Hippocampal formation (tissue), 2 donors: ENCODE measurements at regions not wholly inside any gene's neighbourhood (a gene's known extent, or its start where the extent isn't known, plus 50 kb on each side); places are given as distances from the start of the nearest gene placed in this dataset.
A peak's percentile ranks its signal among the peaks of the same experiment; 100 is the strongest.
"Not testable (repeated sequence)": the region's sequence is repeated elsewhere in the genome, so short reads cannot be mapped to it uniquely, and the experiment has no call there.

ENCODE experiments used
- DNase-seq, 2 donors: peaks; one replicate each; lab custom pipeline; 2025; lab: John Stamatoyannopoulos, UW

DNA sequence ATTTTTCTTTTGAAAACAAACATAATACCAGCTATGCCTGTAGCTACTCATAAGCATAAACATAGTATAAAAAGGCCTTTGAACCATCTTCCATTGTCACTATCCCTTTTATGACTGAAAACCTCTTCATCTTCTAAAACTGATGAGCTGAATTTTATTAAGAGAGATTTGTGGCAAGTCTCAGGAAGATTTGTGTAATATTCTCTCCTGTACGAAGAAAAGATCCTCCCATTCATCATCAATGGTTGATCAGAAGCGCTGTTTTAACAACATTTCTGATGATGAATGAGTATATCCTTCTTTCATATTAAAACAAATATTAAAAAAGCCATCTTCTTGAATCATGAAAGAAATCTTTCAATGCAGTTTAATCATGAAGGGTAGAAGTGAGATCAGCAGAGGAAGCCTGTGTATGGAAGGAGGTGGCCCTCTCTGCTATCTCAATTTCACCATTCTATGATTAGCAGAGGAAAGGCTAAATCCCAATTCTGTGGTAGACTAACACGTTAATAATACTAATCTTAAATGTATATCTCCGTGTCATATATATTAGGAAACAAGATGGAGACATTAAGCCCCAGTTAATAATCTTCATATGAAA lies 430.2 kb downstream of the FRK start:
- no peak for DNase-seq

DNA sequence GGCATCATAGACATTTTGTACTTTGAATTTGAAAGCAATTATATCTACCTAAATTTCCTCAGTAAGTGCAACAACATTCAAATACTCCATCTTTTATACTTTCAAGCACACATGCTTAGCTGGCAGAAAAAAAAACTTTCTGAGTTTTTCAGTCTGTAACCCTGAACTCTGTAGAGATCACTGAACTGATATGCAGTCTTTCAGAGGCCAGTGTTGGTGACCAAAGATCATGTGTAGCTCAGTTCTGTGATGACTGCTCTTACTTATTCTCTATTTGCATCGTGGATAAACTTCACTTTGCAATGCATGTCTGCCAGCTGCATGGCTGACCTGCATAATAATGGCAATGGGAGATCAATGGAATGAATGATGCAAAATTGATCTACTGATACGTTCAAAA lies 431.3 kb downstream of the FRK start:
- no peak for DNase-seq

DNA sequence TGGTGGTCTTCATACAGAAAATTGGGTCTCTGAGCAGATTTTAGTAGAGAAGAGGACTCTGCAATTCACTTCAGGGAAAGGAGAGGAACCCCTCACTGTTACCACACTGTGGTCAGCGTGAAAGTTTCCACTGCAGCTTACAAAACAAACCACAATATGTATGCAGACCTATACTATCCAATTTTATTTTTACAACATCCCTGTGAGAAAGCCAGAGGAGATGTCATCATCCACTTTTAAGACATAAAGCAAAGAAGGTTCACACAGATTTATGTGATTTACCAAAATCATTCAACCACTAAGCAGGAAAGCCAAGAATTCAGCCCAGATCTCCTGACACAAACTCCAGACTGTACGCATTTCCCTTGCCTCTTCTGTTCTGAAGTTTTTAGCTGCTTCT lies 442.4 kb downstream of the FRK start:
- DNase-seq, result no peak

DNA sequence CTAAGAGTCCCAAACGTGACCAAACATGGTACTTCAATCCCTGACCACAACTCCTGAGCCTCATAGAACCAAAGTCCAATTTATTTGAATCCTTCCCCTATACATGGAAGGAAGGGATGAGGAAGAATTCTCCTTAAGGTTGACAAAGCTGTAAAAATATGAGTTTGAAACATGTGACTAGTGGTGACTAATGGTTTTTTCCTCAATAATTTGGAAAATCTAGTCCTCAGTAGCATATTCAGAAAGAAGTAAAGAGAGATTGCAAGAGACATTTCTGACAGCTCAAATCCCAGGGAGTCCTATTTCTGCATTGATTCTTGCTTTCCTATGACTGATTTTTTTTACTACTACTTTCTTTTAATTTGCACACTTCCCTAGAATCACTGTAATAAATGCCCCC lies 443.7 kb downstream of the FRK start:
- no peak for DNase-seq

DNA sequence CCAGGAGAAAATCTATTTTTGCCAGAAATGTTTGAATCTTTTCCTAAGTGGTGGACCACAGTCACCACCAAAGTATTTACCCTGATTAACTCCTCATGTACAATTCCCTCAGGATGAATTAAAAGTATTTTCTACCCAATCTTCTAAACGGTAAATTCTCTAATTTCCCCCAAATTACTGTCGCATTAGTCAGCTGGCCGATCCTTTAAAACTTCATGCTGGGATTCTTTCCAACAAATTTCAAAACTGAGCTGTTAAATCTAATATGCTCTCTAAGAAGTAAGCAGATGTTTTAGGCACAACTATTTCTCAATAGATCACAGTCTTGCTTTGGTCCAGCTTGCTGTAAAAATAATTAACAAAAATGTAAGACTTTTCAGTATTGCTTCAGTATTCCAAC lies 447.2 kb downstream of the FRK start:
- DNase-seq, result no peak

DNA sequence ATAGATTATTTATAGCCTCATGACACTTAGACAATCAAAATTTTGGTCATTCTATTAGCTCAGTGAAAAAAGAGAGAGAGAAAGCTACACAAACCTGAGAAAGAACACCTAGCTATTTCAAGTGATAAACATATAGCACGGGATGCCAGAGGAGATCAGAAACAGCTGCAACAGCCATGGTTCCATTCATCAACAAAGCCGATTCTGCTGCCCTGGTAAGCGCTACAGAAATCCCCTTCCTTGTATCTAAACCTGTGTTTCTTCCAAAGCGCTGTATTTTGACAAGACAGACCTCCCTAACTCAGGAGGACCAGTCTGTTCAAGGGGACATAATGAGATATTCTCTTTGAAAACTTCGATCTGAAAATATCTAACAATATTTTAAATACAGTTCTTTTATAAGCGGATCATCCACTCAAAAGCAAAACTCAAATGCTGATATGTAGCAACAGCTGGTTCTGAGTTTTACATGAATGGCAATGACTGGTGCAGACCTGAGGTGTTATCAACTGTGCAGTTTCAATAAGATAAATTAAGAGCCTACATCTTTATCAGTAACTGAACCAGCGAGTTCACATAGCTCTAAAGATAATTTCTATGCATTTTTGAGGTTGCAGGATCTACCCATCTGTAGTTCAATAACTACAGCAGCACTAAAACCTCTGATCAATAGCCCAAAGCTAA lies 447.8 kb downstream of the FRK start:
- no peak for DNase-seq

DNA sequence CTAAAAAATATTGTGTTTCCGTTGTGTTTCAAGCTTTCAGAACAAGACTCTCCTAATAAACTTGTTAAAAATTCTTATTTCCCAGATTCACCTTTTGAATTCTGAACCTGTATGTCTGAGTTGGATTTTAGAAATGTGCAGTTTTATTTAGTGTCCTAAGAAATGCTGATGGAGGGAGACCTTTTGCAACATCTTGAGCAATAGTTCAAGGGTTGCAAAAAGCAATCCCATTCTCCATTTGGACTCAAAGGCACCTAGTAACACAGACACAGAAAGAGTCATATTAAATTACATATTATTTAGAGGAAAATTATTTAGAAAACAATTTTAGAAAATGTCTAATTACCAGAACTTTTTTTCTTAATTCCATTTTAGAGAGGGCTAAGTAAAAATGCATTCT lies 448.5 kb downstream of the FRK start:
- no peak for DNase-seq

DNA sequence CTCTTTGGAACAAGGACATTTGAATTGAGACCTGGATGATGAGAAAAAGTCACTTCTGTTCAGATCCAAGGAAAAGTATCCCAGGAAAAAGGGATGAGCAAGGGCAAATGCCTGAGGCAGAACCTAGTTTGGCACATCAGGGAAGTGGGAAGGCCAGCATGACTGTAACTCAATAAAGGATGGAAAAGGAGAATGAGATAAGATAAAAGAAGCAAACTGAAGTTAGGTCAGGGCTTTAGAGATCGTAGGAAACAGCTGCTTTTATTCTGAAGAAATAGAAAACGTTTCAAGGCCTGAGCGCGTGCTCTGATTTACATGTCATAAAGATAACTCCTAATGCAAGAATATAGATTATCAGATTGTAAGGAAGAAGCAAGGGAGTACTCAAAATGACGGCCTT lies 450.0 kb downstream of the FRK start:
- DNase-seq, result no peak

DNA sequence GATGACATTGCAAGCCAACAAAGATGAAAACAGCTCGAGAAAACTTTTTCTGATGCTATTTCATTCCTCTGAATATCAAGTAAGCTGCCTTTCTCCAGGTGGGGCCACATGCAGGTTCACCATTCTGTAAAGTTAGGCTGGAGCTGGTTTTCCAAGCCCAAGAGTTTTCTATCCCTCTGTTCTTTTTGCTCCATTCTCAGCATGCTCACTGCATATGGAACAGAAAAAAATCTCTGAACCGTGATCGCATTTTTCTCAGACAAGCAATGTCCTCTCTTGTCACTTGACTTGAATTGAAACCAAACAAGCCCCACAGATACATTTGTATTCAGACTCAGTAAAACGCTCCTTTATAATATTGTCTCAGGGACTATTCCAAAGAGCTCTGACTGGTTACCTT lies 451.6 kb downstream of the FRK start:
- DNase-seq, result no peak

DNA sequence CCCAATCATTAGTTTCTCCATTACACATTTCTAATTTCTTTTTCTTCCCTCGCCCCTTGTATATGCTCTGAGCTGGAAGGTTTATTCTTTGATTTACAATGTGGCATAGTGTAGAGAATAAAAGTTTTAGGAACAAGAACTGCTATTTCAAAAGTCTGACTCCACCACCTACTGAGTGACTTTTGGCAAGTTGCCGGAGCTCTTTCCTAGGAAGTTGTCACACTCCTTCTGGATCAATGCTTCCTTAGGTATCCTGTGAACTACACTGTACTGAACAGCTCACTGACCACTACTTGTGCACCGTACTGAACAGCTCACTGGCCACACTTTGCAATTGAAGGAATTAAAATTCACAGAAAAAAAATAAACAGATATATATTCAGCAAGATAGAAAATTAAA lies 458.2 kb downstream of the FRK start:
- DNase-seq, result no peak

DNA sequence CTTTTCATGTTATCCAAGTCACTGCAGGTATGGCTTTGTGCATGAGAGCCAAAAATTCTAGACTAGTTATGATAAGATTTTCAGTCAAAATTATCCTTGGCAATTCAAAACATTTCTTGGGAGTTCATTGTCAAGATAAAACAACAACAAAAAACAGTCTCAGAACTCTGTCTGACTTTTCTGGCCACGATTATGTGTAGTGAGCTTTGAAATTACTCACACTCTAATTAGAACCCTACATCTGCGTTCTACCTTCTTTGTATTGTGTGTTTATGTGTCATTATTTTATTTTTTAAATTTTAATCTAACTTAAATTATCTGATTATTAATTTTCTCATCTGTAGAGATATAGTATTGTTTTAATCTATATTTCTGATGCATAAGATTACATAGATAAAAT lies 459.2 kb downstream of the FRK start:
- no peak for DNase-seq

DNA sequence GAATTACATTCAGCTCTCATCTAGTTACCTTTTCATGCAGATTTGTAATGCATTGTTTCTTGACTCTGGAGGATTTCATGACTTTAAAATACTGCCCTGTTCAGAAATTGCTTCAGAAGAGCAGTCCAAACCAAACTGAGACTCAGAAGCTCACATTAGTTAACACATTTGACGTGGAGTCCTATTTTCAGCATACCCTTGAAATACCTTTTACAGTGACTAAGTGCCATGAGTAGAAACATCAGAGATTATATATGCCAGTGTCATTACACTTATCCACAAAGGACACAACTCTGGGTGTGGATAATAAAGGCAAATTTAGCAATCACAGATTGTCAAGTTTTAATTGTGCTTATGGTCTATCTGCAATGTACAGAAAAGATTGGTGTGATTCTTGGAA lies 459.6 kb downstream of the FRK start:
- no peak for DNase-seq

DNA sequence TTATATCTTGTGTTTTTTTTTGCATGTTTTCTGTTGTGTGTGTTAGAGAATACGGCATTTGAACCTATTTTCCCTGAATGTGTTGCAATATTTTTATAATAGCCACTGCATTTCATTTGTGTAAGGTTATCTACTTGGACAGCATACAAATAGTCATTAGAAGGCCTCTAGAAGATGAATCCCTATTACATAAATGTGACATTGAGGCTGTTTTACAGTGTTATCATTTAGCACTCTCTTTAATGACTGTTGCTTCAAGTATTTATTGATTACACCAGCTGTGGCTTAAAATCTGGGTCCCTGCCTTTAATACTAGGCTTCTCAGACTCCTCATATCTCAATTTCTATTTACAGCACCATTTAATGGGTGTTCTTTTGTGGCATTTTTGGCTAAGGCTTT lies 465.8 kb downstream of the FRK start:
- DNase-seq, result no peak

DNA sequence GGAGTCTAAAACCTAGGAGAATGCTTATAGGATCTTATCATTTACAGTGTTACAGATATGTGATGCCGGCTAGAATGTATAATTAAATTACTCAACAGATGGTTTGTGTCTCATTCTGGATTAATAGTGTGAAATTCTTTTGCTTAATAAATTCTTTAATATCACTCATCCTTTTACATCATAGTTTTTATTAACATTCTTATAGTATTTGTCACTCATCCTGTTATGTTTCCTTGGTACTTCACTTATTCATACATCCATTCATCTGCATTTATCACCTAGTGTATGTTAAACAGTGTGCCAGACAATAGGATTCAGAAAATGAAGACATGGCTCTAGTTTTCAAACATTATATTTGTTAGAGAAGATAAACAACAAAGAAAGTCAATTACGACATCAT lies 468.7 kb downstream of the FRK start:
- DNase-seq, result no peak

DNA sequence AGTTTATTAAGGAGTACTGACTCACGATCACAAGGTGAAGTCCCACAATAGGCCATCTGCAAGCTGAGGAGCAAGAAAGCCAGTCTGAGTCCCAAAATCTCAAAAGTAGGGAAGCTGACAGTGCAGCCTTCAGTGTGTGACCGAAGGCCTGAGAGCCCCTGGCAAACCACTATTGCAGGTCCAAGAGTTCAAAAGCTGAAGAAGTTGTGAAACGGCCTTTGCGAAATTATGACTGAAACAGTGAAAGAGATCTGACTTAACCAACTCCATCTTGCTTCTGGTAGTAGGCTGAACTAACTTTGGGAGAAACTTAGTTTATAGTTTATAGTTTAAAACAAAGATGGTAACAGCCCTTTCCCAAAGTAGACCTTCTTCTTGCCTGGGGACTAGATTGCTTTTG lies 471.6 kb downstream of the FRK start:
- DNase-seq, result not testable (repeated sequence)

DNA sequence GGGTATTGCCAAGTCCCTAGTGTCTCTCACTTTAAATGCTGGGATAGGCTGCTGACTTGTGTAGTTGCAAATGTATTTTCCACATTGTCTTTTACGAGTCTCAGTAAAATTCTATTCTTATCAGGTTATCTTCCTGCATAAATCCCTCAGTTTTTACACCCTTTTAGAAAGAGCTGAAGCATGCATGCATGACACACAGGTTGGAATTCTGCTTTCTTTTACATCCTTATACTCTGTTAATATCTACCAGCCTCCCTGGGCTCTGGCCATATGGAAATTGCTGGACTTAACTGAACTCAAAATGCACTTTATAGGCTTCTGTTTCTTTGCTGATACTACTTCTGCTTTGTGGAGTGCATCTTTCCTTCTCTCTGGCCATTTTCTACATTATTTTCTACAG lies 477.4 kb downstream of the FRK start:
- no peak for DNase-seq

DNA sequence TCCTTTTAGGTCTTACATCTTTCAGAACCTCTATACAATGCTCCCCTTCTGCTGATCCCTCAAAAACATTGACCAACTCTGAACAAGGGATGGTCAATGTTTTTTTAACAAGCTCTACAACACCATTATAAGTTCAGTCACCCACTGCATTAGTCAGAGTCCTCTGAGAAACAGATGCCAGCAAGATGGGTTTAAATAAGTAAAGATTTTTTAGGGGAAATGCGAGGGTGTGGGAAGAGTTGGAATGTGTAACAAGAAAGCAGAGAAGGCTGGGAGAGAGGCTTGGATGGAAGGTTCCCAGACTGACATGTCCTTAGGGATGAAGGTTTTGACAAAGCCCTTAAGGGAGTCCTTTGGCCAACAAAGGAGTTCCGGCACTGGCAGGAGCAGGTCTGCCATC lies 478.3 kb downstream of the FRK start:
- no peak for DNase-seq

DNA sequence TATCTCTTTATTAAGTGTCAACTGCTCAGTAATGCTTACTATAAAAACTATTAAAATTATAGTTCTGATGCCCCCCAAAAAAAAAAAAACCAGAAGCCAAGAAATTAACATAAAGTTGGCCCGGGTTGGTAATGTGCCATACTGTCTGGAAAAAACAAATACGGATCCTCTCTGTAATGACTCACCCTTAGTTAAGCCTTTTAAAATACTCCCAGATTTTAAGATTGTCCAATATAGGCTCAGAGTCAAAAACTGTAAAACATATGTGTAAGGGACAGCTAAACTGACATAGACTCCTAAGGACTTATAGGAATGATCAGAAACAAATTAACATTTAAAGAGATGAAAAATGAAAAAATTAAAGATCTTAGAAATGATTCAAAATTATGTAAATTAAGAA lies 481.1 kb downstream of the FRK start:
- not testable (repeated sequence) for DNase-seq

DNA sequence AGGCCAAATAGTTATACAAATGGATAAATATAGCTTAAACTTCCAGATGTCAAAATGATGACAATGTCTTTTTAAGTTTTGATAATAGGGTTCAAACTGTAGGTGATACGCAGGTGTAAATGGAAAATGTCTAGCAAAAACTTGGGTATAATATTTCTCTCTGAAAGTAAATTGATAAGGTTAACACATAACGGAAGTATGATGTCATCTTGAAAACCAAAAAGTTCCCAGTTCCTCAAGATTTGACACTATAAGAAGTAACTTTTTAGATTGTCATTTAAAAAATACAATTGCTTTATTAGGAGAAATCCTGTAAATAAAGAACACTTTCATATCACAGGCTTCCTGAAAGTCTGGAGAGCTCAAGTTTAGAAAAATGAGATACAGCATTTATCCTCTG lies 483.4 kb downstream of the FRK start:
- DNase-seq, result no peak

DNA sequence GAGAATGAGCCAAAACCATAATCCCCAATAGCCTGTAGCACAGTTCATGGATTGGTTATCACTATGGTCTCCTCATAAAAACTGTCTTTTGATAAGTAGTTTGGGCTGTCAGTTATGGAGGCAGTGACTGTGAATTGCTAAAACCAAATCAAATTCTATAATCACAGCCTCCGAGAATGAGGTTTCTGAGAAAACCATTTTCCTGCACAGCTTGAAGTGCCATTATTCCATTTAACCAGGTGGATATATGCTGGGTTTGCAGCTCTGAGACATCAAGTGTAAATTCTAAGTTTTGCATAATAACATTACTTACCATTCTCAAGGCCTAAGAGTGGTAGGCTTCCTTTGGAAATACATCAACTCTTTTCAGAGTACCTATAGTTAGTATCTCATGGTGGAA lies 485.4 kb downstream of the FRK start:
- DNase-seq, result no peak

DNA sequence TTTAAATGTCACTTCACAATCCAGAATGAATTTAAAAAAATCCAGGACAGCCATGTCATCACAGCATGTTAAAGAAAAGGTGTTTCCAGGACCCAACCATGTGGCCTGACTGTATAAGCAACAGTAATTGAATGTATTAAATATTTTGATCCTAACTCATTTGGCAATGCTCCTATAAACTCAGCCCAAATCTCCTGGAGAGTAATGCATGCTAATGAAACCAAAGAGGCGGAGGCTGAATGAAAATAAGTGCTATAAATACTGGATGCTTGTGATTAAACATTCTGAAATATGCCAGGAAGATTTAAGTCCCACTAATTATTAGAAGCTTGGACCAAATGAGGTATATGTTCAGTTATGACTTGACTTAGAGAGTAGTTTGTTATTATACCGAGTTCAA lies 486.8 kb downstream of the FRK start:
- no peak for DNase-seq

DNA sequence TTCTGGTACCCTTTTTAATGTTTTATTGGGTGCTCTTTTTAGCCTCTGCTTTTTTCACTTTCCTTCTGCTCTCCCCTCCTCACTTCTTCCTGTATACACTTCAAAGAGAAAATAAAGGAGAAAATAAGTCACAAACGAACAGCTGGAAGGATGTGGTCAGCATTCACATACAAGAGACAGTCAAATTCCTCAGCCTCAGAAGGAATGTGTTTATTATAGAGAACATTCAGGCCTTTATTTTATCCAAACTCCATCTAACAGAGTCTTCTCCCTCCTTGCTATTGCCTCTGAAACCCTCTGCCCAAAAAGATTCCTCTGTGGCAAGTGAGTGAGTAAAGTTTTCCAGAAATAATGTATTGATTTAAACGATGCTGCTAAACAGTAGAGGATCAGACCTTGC lies 490.4 kb downstream of the FRK start:
- no peak for DNase-seq

DNA sequence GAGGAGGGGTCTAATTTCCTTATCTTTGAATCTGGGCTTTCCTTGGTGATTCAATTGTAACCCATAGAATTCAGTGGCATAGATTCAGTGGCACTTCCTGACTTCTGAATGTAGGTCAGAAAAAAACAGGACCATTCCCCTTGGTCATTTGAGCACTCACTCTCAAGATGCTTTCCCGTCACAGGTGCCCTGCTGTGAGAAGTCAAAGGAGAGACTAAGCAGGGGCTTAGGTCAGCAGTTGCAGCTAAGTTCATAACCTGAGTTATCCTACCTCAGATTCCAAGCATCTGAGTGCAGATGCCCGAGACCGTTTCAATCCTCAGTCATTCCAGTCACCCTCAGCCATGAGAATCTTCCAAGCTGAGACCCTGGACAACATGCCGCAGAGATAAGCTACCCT lies 506.6 kb downstream of the FRK start:
- DNase-seq, result no peak

DNA sequence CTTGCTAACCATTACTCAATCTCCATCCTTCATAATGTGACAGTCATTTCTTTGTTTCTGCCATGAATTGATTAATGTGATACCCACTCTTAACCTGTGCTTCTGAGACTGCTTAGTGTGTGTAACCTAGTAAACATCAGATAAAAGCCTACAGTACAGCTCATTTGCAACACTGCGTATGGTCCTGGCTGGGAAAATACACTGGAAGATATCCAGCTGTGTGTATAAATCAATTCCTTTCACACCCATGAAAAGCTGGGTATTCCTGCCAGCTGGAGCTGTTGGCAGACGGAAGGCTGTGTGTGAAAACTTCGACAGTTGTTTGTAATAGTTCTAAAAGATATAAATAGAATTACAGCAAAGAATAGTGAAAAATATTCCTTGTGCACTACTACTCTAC lies 509.2 kb downstream of the FRK start:
- peak; percentile 46 for DNase-seq

DNA sequence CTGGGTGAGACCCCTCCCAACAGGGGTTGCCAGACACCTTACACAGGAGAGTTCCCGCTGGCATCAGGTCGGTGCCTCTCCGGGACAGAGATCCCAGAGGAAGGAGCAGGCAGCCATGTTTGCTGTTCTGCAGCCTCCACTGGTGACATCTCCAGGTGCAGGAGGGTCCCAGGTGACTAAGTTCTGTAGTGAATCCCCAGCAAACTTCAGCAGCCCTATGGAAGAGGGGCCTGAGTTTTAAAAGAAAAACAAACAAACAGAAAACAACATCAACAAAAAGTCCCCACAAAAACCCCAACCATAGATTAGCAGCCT lies 515.1 kb downstream of the FRK start:
- DNase-seq, result no peak
